GM12892 (cell line): ENCODE measurements at regions not wholly inside any gene's neighbourhood (a gene's known extent, or its start where the extent isn't known, plus 50 kb on each side); places are given as distances from the start of the nearest gene placed in this dataset.

Experiments used
- POLR2A ChIP-seq: IDR thresholded peaks from 2 replicates; pipeline ENCODE4 v1.6.1; 2011; ENCODE audit warnings: low read depth, low read length, control low read depth
- POLR2AphosphoS5 ChIP-seq: IDR thresholded peaks from 2 replicates; pipeline ENCODE4 v1.6.1; 2011; ENCODE audit warnings: low read depth, low read length, control low read depth
- TAF1 ChIP-seq: IDR thresholded peaks from 2 replicates; pipeline ENCODE4 v1.6.1; 2011; ENCODE audit warnings: low read depth, mild to moderate bottlenecking, control low read depth, low read length, borderline replicate concordance

GRCh38 chr10:78381107-78381506 lies 347.4 kb downstream of the RPS24 start:
- TF ChIP-seq POLR2A: no peak
- TF ChIP-seq TAF1: no peak
- no peak for TF ChIP-seq POLR2AphosphoS5
